ENCODE measurements at regions not wholly inside any gene's neighbourhood (a gene's known extent, or its start where the extent isn't known, plus 50 kb on each side); places are given as distances from the start of the nearest gene placed in this dataset.
"Not testable (repeated sequence)": the region's sequence is repeated elsewhere in the genome, so short reads cannot be mapped to it uniquely, and the experiment has no call there.

DNA sequence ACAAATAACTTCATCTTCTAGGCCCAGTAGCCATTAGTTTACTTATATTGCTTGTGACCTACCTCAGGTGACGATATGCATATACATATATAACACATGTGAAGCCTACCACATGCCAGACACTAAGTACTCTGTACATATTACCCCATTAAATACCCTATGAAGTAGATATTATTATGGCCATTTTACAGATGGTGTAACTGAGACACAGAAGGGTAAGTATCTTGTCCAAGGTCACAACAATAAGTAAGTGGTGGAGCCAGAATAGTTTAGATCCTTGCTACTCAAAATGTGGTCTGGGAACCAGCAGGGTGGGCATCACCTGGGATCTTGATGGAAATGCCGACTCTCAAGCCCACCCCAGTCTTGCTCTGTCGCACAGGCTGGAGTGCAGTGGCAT is 78.1 kb upstream of the RAPGEF2 start:
- no peaks in the 10 kb centered on the region for H3K9me3 Mint-ChIP-seq
- H3K4me3 Mint-ChIP-seq: no peak overlapping the region
- DNase-seq (ENCODE audit: extremely low spot score, unreplicated experiment): no peak
- H3K27ac Mint-ChIP-seq: no peak overlapping the region
- no peaks in the 10 kb centered on the region for H3K27me3 Mint-ChIP-seq
- TF ChIP-seq CTCF (conservative IDR thresholded peaks at IDR 0.05): no peak
- peaks cover 9% of the 10 kb centered on the region for H3K4me1 Mint-ChIP-seq (ENCODE audit: unreplicated experiment)
- no peaks in the 10 kb centered on the region for H3K36me3 Mint-ChIP-seq

GRCh38 chr4:159026329-159026728 is 76.5 kb upstream of the RAPGEF2 start:
- no peak overlapping the region for H3K27ac Mint-ChIP-seq

GRCh38 chr4:159027535-159027934 is 75.3 kb upstream of the RAPGEF2 start:
- H3K27ac Mint-ChIP-seq: no peak overlapping the region
- no peaks in the 10 kb centered on the region for H3K9me3 Mint-ChIP-seq
- no peak for TF ChIP-seq CTCF (conservative IDR thresholded peaks at IDR 0.05)
- H3K4me1 Mint-ChIP-seq (ENCODE audit: unreplicated experiment): peaks cover 9% of the 10 kb centered on the region
- H3K27me3 Mint-ChIP-seq: no peaks in the 10 kb centered on the region
- DNase-seq (ENCODE audit: extremely low spot score, unreplicated experiment): no peak
- H3K36me3 Mint-ChIP-seq: no peaks in the 10 kb centered on the region
- H3K4me3 Mint-ChIP-seq: no peak overlapping the region

More at GRCh38 chr4:159026329-159026728, 76.5 kb upstream of the RAPGEF2 start:
- DNase-seq (ENCODE audit: extremely low spot score, unreplicated experiment): no peak
- H3K27me3 Mint-ChIP-seq: no peaks in the 10 kb centered on the region
- peaks cover 9% of the 10 kb centered on the region for H3K4me1 Mint-ChIP-seq (ENCODE audit: unreplicated experiment)
- H3K36me3 Mint-ChIP-seq: no peaks in the 10 kb centered on the region
- H3K4me3 Mint-ChIP-seq: no peak overlapping the region
- H3K9me3 Mint-ChIP-seq: no peaks in the 10 kb centered on the region
- no peak for TF ChIP-seq CTCF (conservative IDR thresholded peaks at IDR 0.05)

DNA sequence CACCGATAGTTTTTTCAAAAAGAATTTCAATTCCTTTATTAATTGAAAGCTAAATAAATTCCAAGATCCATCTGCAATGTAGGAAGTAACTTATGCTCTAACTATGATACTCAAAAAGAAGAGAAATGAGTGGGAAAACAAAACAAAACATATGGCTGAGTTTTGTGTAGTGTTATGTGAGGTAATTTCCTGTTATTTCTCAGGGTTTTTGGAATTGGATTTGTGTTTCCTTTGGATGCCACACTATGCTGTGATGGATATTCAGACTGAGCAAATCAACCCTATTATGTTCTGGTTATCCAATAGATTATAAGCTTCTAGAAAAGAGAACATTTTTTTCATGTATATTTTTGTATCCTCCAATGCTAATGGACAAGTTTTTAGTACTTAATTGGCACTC is 73.4 kb upstream of the RAPGEF2 start:
- Mint-ChIP-seq H3K36me3 (no peaks in the 10 kb centered on the region), H3K4me3 (no peak overlapping the region), H3K27ac (no peak overlapping the region), H3K4me1 (ENCODE audit: unreplicated experiment) (no peaks in the 10 kb centered on the region), H3K27me3 (no peaks in the 10 kb centered on the region), H3K9me3 (no peaks in the 10 kb centered on the region)
- TF ChIP-seq CTCF (conservative IDR thresholded peaks at IDR 0.05): no peak
- DNase-seq (ENCODE audit: extremely low spot score, unreplicated experiment): no peak

DNA sequence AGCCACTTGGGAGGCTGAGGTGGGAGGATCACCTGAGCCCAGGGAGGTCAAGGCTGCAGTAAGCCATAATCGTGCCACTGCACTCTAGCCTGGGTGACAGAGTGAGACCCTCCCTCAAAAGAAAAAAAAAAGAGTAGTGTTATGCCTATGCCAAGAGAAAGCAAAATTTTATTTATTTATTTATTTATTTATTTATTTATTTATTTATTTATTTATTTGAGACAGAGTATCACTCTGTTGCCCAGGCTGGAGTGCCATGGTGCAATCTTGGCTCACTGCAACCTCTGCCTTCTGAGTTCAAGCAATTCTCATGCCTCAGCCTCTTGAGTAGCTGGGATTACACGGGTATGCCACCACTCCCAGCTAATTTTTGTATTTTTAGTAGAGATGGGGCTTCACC is 72.6 kb upstream of the RAPGEF2 start:
- H3K27me3 Mint-ChIP-seq; H3K36me3 Mint-ChIP-seq; H3K4me3 Mint-ChIP-seq; DNase-seq (ENCODE audit: extremely low spot score, unreplicated experiment); H3K27ac Mint-ChIP-seq; H3K9me3 Mint-ChIP-seq; H3K4me1 Mint-ChIP-seq (ENCODE audit: unreplicated experiment): not testable (repeated sequence)

DNA sequence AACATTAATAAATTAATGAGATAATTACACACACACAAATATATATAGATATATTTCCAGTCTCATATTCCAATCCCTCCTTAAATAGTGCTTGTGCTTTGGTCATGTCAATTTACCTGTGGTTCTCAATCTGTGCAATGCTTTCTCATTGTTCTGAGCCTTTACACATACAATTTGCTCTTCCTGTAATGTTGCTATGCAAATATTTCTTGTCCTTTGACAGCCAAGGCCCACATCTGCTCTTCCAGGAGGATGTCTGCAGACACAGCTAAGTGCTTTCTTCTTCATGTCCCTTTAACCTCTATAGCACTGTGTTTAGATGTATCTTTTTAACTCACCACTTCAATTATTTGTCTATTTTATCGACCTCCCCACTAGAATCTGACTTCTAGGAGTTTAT is 67.3 kb upstream of the RAPGEF2 start:
- no peak overlapping the region for H3K4me3 Mint-ChIP-seq
- TF ChIP-seq CTCF (conservative IDR thresholded peaks at IDR 0.05): no peak
- H3K9me3 Mint-ChIP-seq: no peaks in the 10 kb centered on the region
- no peak overlapping the region for H3K27ac Mint-ChIP-seq
- H3K4me1 Mint-ChIP-seq (ENCODE audit: unreplicated experiment): no peaks in the 10 kb centered on the region
- H3K36me3 Mint-ChIP-seq: no peaks in the 10 kb centered on the region
- DNase-seq (ENCODE audit: extremely low spot score, unreplicated experiment): no peak
- H3K27me3 Mint-ChIP-seq: no peaks in the 10 kb centered on the region

Measured in type B pancreatic cell (in vitro differentiated cells).